ENCODE measurements at regions not wholly inside any gene's neighbourhood (a gene's known extent, or its start where the extent isn't known, plus 50 kb on each side); places are given as distances from the start of the nearest gene placed in this dataset.

GRCh38 chr6:164098857-164099267, 684.3 kb downstream of the QKI start:
- no peak overlapping the region for H3K4me3 ChIP-seq (ENCODE audit: low read depth, low read length)
- H3K27me3 ChIP-seq (ENCODE audit: control insufficient read depth, insufficient read depth, low read length): no peaks in the 10 kb centered on the region
- no peaks in the 10 kb centered on the region for H3K36me3 ChIP-seq (ENCODE audit: control insufficient read depth, insufficient read depth, low read length)
- H3K27ac ChIP-seq (ENCODE audit: low read depth, low read length): no peak overlapping the region
- no peak overlapping the region for H3K9ac ChIP-seq (ENCODE audit: low read depth, low read length)
- H3K9me3 ChIP-seq (ENCODE audit: control insufficient read depth, insufficient read depth, low read length): no peaks in the 10 kb centered on the region
- H3K4me1 ChIP-seq (ENCODE audit: control insufficient read depth, insufficient read depth, low read length): peaks cover 9% of the 10 kb centered on the region

- Histone ChIP-seq H3K27ac (ENCODE audit: low read depth, low read length) (no peak overlapping the region), H3K4me3 (ENCODE audit: low read depth, low read length) (no peak overlapping the region), H3K36me3 (ENCODE audit: control insufficient read depth, insufficient read depth, low read length) (no peaks in the 10 kb centered on the region), H3K9ac (ENCODE audit: low read depth, low read length) (no peak overlapping the region), H3K27me3 (ENCODE audit: control insufficient read depth, insufficient read depth, low read length) (no peaks in the 10 kb centered on the region), H3K9me3 (ENCODE audit: control insufficient read depth, insufficient read depth, low read length) (no peaks in the 10 kb centered on the region), H3K4me1 (ENCODE audit: control insufficient read depth, insufficient read depth, low read length) (peaks cover 13% of the 10 kb centered on the region)
These were observed 683.3 kb downstream of the QKI start for GRCh38 chr6:164097551-164098398.

GRCh38 chr6:164097056-164097455, 682.5 kb downstream of the QKI start:
- Histone ChIP-seq H3K27ac (ENCODE audit: low read depth, low read length) (no peak overlapping the region), H3K4me1 (ENCODE audit: control insufficient read depth, insufficient read depth, low read length) (peaks cover 6% of the 10 kb centered on the region; the same call in 1 of the 2 replicates)

GRCh38 chr6:164095056-164095455, 680.5 kb downstream of the QKI start:
- H3K27ac ChIP-seq (ENCODE audit: low read depth, low read length): no peak overlapping the region
- no peak overlapping the region for H3K9ac ChIP-seq (ENCODE audit: low read depth, low read length)
- H3K36me3 ChIP-seq (ENCODE audit: control insufficient read depth, insufficient read depth, low read length): no peaks in the 10 kb centered on the region
- H3K9me3 ChIP-seq (ENCODE audit: control insufficient read depth, insufficient read depth, low read length): no peaks in the 10 kb centered on the region
- H3K27me3 ChIP-seq (ENCODE audit: control insufficient read depth, insufficient read depth, low read length): no peaks in the 10 kb centered on the region
- H3K4me3 ChIP-seq (ENCODE audit: low read depth, low read length): no peak overlapping the region
- peaks cover 6% of the 10 kb centered on the region; the same call in 1 of the 2 replicates for H3K4me1 ChIP-seq (ENCODE audit: control insufficient read depth, insufficient read depth, low read length)

More at GRCh38 chr6:164097056-164097455, 682.5 kb downstream of the QKI start:
- H3K36me3 ChIP-seq (ENCODE audit: control insufficient read depth, insufficient read depth, low read length): no peaks in the 10 kb centered on the region
- no peaks in the 10 kb centered on the region for H3K9me3 ChIP-seq (ENCODE audit: control insufficient read depth, insufficient read depth, low read length)
- no peaks in the 10 kb centered on the region for H3K27me3 ChIP-seq (ENCODE audit: control insufficient read depth, insufficient read depth, low read length)
- no peak overlapping the region for H3K4me3 ChIP-seq (ENCODE audit: low read depth, low read length)
- no peak overlapping the region for H3K9ac ChIP-seq (ENCODE audit: low read depth, low read length)

- Histone ChIP-seq H3K4me1 (ENCODE audit: control insufficient read depth, insufficient read depth, low read length) (no peaks in the 10 kb centered on the region), H3K4me3 (ENCODE audit: low read depth, low read length) (no peak overlapping the region), H3K27ac (ENCODE audit: low read depth, low read length) (no peak overlapping the region), H3K9me3 (ENCODE audit: control insufficient read depth, insufficient read depth, low read length) (no peaks in the 10 kb centered on the region), H3K36me3 (ENCODE audit: control insufficient read depth, insufficient read depth, low read length) (no peaks in the 10 kb centered on the region), H3K27me3 (ENCODE audit: control insufficient read depth, insufficient read depth, low read length) (no peaks in the 10 kb centered on the region), H3K9ac (ENCODE audit: low read depth, low read length) (no peak overlapping the region)
These were observed 673.4 kb downstream of the QKI start for GRCh38 chr6:164087870-164088269.

GRCh38 chr6:164087211-164087610, 672.7 kb downstream of the QKI start:
- no peak overlapping the region for H3K27ac ChIP-seq (ENCODE audit: low read depth, low read length)
- H3K36me3 ChIP-seq (ENCODE audit: control insufficient read depth, insufficient read depth, low read length): no peaks in the 10 kb centered on the region
- no peaks in the 10 kb centered on the region for H3K9me3 ChIP-seq (ENCODE audit: control insufficient read depth, insufficient read depth, low read length)
- H3K27me3 ChIP-seq (ENCODE audit: control insufficient read depth, insufficient read depth, low read length): no peaks in the 10 kb centered on the region
- H3K4me3 ChIP-seq (ENCODE audit: low read depth, low read length): no peak overlapping the region
- no peaks in the 10 kb centered on the region for H3K4me1 ChIP-seq (ENCODE audit: control insufficient read depth, insufficient read depth, low read length)
- H3K9ac ChIP-seq (ENCODE audit: low read depth, low read length): no peak overlapping the region

GRCh38 chr6:164086076-164086887, 671.8 kb downstream of the QKI start:
- H3K27me3 ChIP-seq (ENCODE audit: control insufficient read depth, insufficient read depth, low read length): no peaks in the 10 kb centered on the region
- H3K36me3 ChIP-seq (ENCODE audit: control insufficient read depth, insufficient read depth, low read length): no peaks in the 10 kb centered on the region
- no peak overlapping the region for H3K4me3 ChIP-seq (ENCODE audit: low read depth, low read length)
- no peak overlapping the region for H3K9ac ChIP-seq (ENCODE audit: low read depth, low read length)
- no peaks in the 10 kb centered on the region for H3K4me1 ChIP-seq (ENCODE audit: control insufficient read depth, insufficient read depth, low read length)
- no peaks in the 10 kb centered on the region for H3K9me3 ChIP-seq (ENCODE audit: control insufficient read depth, insufficient read depth, low read length)
- H3K27ac ChIP-seq (ENCODE audit: low read depth, low read length): peak overlapping the region; percentile 26

- no peaks in the 10 kb centered on the region for H3K27me3 ChIP-seq (ENCODE audit: control insufficient read depth, insufficient read depth, low read length)
- H3K4me1 ChIP-seq (ENCODE audit: control insufficient read depth, insufficient read depth, low read length): no peaks in the 10 kb centered on the region
- H3K27ac ChIP-seq (ENCODE audit: low read depth, low read length): peak overlapping the region; percentile 26
- no peak overlapping the region for H3K4me3 ChIP-seq (ENCODE audit: low read depth, low read length)
- H3K9ac ChIP-seq (ENCODE audit: low read depth, low read length): no peak overlapping the region
- H3K36me3 ChIP-seq (ENCODE audit: control insufficient read depth, insufficient read depth, low read length): no peaks in the 10 kb centered on the region
- no peaks in the 10 kb centered on the region for H3K9me3 ChIP-seq (ENCODE audit: control insufficient read depth, insufficient read depth, low read length)
These were observed 670.9 kb downstream of the QKI start for GRCh38 chr6:164085091-164086075.

- no peaks in the 10 kb centered on the region for H3K36me3 ChIP-seq (ENCODE audit: control insufficient read depth, insufficient read depth, low read length)
- no peak overlapping the region for H3K4me3 ChIP-seq (ENCODE audit: low read depth, low read length)
- 0 out of 2 replicates have a peak, but pooled peaks cover 6% of the 10 kb centered on the region for H3K4me1 ChIP-seq (ENCODE audit: control insufficient read depth, insufficient read depth, low read length)
- no peaks in the 10 kb centered on the region for H3K27me3 ChIP-seq (ENCODE audit: control insufficient read depth, insufficient read depth, low read length)
- no peak overlapping the region for H3K27ac ChIP-seq (ENCODE audit: low read depth, low read length)
- no peaks in the 10 kb centered on the region for H3K9me3 ChIP-seq (ENCODE audit: control insufficient read depth, insufficient read depth, low read length)
- H3K9ac ChIP-seq (ENCODE audit: low read depth, low read length): no peak overlapping the region
These were observed 664.7 kb downstream of the QKI start for GRCh38 chr6:164079275-164079600.

- H3K9me3 ChIP-seq (ENCODE audit: control insufficient read depth, insufficient read depth, low read length): no peaks in the 10 kb centered on the region
These were observed 664.2 kb downstream of the QKI start for GRCh38 chr6:164078532-164079274.

More at GRCh38 chr6:164078532-164079274, 664.2 kb downstream of the QKI start:
- H3K4me3 ChIP-seq (ENCODE audit: low read depth, low read length): no peak overlapping the region
- no peak overlapping the region for H3K27ac ChIP-seq (ENCODE audit: low read depth, low read length)
- H3K9ac ChIP-seq (ENCODE audit: low read depth, low read length): no peak overlapping the region
- H3K36me3 ChIP-seq (ENCODE audit: control insufficient read depth, insufficient read depth, low read length): no peaks in the 10 kb centered on the region
- no peaks in the 10 kb centered on the region for H3K27me3 ChIP-seq (ENCODE audit: control insufficient read depth, insufficient read depth, low read length)
- 0 out of 2 replicates have a peak, but pooled peaks cover 6% of the 10 kb centered on the region for H3K4me1 ChIP-seq (ENCODE audit: control insufficient read depth, insufficient read depth, low read length)

All from HUES48 (cell line).